DND-41 (cell line): ENCODE measurements at regions not wholly inside any gene's neighbourhood (a gene's known extent, or its start where the extent isn't known, plus 50 kb on each side); places are given as distances from the start of the nearest gene placed in this dataset.

Experiments used
- ATAC-seq: fragments of 200-7000 bp; cut with Tn5 transposase; 3 replicates; pipeline ENCODE4 v1.9.1; 2021; ENCODE audit warnings: low read depth; ENCODE audit not compliant: insufficient read depth
- DNase-seq: peaks from one replicate; pipeline ENCODE4 v3.0.0-alpha.2; 2020
- H2AFZ ChIP-seq: 2 replicates; pipeline ENCODE4 v1.6.0; 2012; ENCODE audit warnings: low read depth, low read length
- H3K27ac ChIP-seq: 2 replicates; pipeline ENCODE4 v1.5.1; 2012; ENCODE audit warnings: low read length, inconsistent platforms
- H3K27me3 ChIP-seq: fragments of 200-600 bp; sonication (generic); 2 replicates; pipeline ENCODE4 v1.6.0; 2012; ENCODE audit warnings: low read length, mild to moderate bottlenecking, inconsistent platforms; ENCODE audit not compliant: insufficient read depth, poor library complexity
- H3K36me3 ChIP-seq: 2 replicates; pipeline ENCODE4 v1.5.1; 2012; ENCODE audit warnings: low read length, inconsistent platforms; ENCODE audit not compliant: insufficient read depth
- H3K4me1 ChIP-seq: 2 replicates; pipeline ENCODE4 v1.5.1; 2012; ENCODE audit warnings: mild to moderate bottlenecking, low read length; ENCODE audit not compliant: insufficient read depth
- H3K4me2 ChIP-seq: 2 replicates; pipeline ENCODE4 v1.6.0; 2012; ENCODE audit warnings: mild to moderate bottlenecking, moderate library complexity, low read length, inconsistent platforms; ENCODE audit not compliant: insufficient read depth
- H3K4me3 ChIP-seq, 2 experiments: fragments of 200-600 bp in 1 of 2; shearing (Covaris generic) in 1 of 2; 2 replicates each; pipeline ENCODE4 v1.5.1; 2012 to 2016; ENCODE audit warnings: inconsistent platforms in 2 of 2, low read length in 2 of 2, mild to moderate bottlenecking in 2 of 2, low read depth in 1 of 2, moderate library complexity in 1 of 2
- H3K79me2 ChIP-seq: 2 replicates; pipeline ENCODE4 v1.6.0; 2012; ENCODE audit warnings: low read length, inconsistent platforms; ENCODE audit not compliant: insufficient read depth
- H3K9ac ChIP-seq: 2 replicates; pipeline ENCODE4 v1.6.0; 2012; ENCODE audit warnings: low read depth, mild to moderate bottlenecking, inconsistent platforms, low read length, moderate library complexity
- H3K9me3 ChIP-seq: 2 replicates; pipeline ENCODE4 v1.5.1; 2012; ENCODE audit warnings: low read length, moderate library complexity, mild to moderate bottlenecking, inconsistent platforms; ENCODE audit not compliant: insufficient read depth, severe bottlenecking
- H4K20me1 ChIP-seq: 2 replicates; pipeline ENCODE4 v1.6.0; 2012; ENCODE audit warnings: low read length; ENCODE audit not compliant: insufficient read depth
- EZH2 ChIP-seq: IDR thresholded peaks from 3 replicates; pipeline ENCODE4 v1.6.1; 2012; ENCODE audit warnings: borderline replicate concordance, low read depth, mild to moderate bottlenecking, moderate library complexity, low read length, inconsistent platforms; ENCODE audit not compliant: severe bottlenecking
- TF ChIP-seq, protein P1 (sequence below): IDR thresholded peaks from 2 replicates; pipeline ENCODE4 v1.5.1; 2012; ENCODE audit warnings: borderline replicate concordance, low read length, moderate library complexity, mild to moderate bottlenecking; ENCODE audit not compliant: poor library complexity, severe bottlenecking; ENCODE audit errors: extremely low read depth

DNA sequence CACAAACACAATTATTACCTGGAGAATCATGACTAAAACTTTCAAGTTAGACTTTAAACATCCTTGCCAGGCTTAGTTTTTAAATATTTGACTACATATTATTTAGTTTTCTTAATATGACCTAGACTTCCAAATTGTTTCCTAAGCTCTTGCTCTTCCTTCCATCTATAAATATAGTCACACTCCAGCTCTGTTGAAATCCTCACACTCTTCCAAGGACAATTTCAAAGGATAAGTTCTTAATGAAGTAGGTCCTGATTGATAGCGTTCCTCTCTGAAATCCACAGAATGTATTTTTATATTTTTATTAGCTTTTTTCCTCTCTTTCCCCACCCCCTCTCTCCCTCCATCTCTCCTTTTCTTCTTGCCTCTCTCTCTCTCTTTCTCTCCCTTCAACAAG lies 1074.1 kb upstream of the PCDH20 start:
- H3K4me2 ChIP-seq, result no peak overlapping the region
- no peak overlapping the region for H2AFZ ChIP-seq
- ATAC-seq (no peak), DNase-seq (no peak)
- no peaks in the 10 kb centered on the region for H3K27me3 ChIP-seq
- no peak overlapping the region for H3K9ac ChIP-seq
- H3K4me3 ChIP-seq, result no peak overlapping the region
- no peaks in the 10 kb centered on the region for H3K9me3 ChIP-seq
- H3K36me3 ChIP-seq, result no peaks in the 10 kb centered on the region
- H4K20me1 ChIP-seq, result no peaks in the 10 kb centered on the region
- no peaks in the 10 kb centered on the region for H3K4me1 ChIP-seq
- TF ChIP-seq EZH2, result no peak
- TF ChIP-seq, protein P1, sequence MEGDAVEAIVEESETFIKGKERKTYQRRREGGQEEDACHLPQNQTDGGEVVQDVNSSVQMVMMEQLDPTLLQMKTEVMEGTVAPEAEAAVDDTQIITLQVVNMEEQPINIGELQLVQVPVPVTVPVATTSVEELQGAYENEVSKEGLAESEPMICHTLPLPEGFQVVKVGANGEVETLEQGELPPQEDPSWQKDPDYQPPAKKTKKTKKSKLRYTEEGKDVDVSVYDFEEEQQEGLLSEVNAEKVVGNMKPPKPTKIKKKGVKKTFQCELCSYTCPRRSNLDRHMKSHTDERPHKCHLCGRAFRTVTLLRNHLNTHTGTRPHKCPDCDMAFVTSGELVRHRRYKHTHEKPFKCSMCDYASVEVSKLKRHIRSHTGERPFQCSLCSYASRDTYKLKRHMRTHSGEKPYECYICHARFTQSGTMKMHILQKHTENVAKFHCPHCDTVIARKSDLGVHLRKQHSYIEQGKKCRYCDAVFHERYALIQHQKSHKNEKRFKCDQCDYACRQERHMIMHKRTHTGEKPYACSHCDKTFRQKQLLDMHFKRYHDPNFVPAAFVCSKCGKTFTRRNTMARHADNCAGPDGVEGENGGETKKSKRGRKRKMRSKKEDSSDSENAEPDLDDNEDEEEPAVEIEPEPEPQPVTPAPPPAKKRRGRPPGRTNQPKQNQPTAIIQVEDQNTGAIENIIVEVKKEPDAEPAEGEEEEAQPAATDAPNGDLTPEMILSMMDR, result no peak
- H3K79me2 ChIP-seq, result no peaks in the 10 kb centered on the region
- no peak overlapping the region for H3K27ac ChIP-seq

- H3K4me2 ChIP-seq, result no peak overlapping the region
- no peaks in the 10 kb centered on the region for H3K4me1 ChIP-seq
- 0 out of 2 replicates have a peak overlapping the region, but pooled peaks have one; percentile 14 for H2AFZ ChIP-seq
- DNase-seq (no peak), ATAC-seq (peak; percentile 42; the same call in 1 of the 3 replicates)
- no peak overlapping the region for H3K4me3 ChIP-seq
- no peaks in the 10 kb centered on the region for H3K27me3 ChIP-seq
- TF ChIP-seq, protein P1, result no peak
- TF ChIP-seq EZH2, result no peak
- no peak overlapping the region for H3K9ac ChIP-seq
- no peaks in the 10 kb centered on the region for H3K79me2 ChIP-seq
- H3K27ac ChIP-seq, result no peak overlapping the region
- H3K36me3 ChIP-seq, result no peaks in the 10 kb centered on the region
- no peaks in the 10 kb centered on the region for H4K20me1 ChIP-seq
- H3K9me3 ChIP-seq, result no peaks in the 10 kb centered on the region
Measured at GRCh38 chr13:62483774-62484173, 1068.1 kb upstream of the PCDH20 start.

DNA sequence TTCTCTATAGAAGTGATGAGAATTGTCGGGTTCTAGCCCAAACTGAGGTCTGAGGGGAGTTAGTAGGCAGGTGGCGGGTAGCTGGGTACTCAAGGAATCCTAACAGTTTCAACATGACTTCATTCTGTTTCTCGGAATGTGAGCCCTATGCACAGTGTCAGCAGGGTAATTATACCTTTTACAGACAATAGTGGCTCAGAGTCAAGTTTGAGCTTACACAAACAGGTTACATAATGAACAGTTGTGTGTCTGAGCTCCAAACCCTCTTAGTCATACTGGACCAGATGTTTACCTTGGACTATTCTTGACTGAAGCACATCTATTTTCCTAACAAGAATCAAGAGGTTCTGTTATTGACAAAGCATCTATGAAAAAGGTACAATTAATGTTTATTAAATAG lies 1066.7 kb upstream of the PCDH20 start:
- Histone ChIP-seq H3K27me3 (no peaks in the 10 kb centered on the region), H2AFZ (no peak overlapping the region), H4K20me1 (no peaks in the 10 kb centered on the region), H3K4me1 (no peaks in the 10 kb centered on the region), H3K4me3 (no peak overlapping the region), H3K36me3 (no peaks in the 10 kb centered on the region), H3K27ac (no peak overlapping the region), H3K9me3 (no peaks in the 10 kb centered on the region), H3K9ac (no peak overlapping the region), H3K79me2 (no peaks in the 10 kb centered on the region), H3K4me2 (no peak overlapping the region)
- no peak for DNase-seq
- ATAC-seq, result no peak
- no peak for TF ChIP-seq EZH2
- TF ChIP-seq, protein P1, result no peak

DNA sequence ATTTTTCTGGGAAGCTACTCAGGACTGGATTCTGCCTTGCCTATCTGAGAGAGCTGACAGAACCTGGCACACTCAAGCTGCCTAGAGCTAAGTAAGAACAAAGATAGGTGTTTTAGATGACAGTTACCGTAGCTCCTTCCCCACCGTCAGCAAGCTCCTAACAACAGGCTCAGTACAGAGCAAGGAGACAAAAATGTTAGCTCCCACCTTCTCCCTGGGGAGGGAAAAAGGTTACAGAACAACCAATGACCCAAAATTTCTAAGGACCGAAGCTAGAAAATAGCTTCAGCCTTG lies 1058.2 kb upstream of the PCDH20 start:
- H3K79me2 ChIP-seq, result no peaks in the 10 kb centered on the region
- H3K27me3 ChIP-seq, result no peaks in the 10 kb centered on the region
- ATAC-seq (no peak), DNase-seq (no peak)
- no peaks in the 10 kb centered on the region for H3K36me3 ChIP-seq
- H4K20me1 ChIP-seq, result no peaks in the 10 kb centered on the region
- H3K4me2 ChIP-seq, result no peak overlapping the region
- no peak overlapping the region for H3K9ac ChIP-seq
- no peak overlapping the region for H3K27ac ChIP-seq
- no peaks in the 10 kb centered on the region for H3K9me3 ChIP-seq
- no peaks in the 10 kb centered on the region for H3K4me1 ChIP-seq
- H2AFZ ChIP-seq, result no peak overlapping the region
- no peak for TF ChIP-seq EZH2
- TF ChIP-seq, protein P1, result no peak
- H3K4me3 ChIP-seq, result no peak overlapping the region
